ENCODE measurements at regions not wholly inside any gene's neighbourhood (a gene's known extent, or its start where the extent isn't known, plus 50 kb on each side); places are given as distances from the start of the nearest gene placed in this dataset.

- TF ChIP-seq CTCF (IDR thresholded peaks at IDR 0.05; ENCODE audit: insufficient read depth, low read length) (no peak), REST (IDR thresholded peaks at IDR 0.05; ENCODE audit: insufficient replicate concordance, low read depth) (no peak), SPI1 (IDR thresholded peaks at IDR 0.05; ENCODE audit: borderline replicate concordance, low read depth) (no peak), GABPA (IDR thresholded peaks at IDR 0.05; ENCODE audit: low read depth) (no peak), POLR2AphosphoS5 (IDR thresholded peaks at IDR 0.05; ENCODE audit: low read depth) (no peak)
Observed at GRCh38 chr12:124513297-124513867, 54.0 kb downstream of the NCOR2 start.

Measured in HL-60 (cell line).